Esophagus squamous epithelium (tissue), 4 donors: ENCODE measurements at regions not wholly inside any gene's neighbourhood (a gene's known extent, or its start where the extent isn't known, plus 50 kb on each side); places are given as distances from the start of the nearest gene placed in this dataset.

ENCODE experiments used
- POLR2A ChIP-seq, 4 donors: fragments of 450-650 bp; IDR thresholded peaks; one replicate each; pipeline ENCODE4 v1.6.1; 2017; ENCODE audit warnings: antibody characterized with exemption in 4 of 4, mild to moderate bottlenecking in 4 of 4, moderate library complexity in 3 of 4
- TF ChIP-seq, protein P1 (sequence below), 6 experiments: fragments of 450-650 bp in 4 of 6; fragments of 200-600 bp in 2 of 6; sonication (generic) in 2 of 6; IDR thresholded peaks; one replicate each; pipeline ENCODE4 v1.5.1; 2016 to 2019; ENCODE audit warnings: antibody characterized with exemption in 6 of 6, mild to moderate bottlenecking in 4 of 6, moderate library complexity in 4 of 6

DNA sequence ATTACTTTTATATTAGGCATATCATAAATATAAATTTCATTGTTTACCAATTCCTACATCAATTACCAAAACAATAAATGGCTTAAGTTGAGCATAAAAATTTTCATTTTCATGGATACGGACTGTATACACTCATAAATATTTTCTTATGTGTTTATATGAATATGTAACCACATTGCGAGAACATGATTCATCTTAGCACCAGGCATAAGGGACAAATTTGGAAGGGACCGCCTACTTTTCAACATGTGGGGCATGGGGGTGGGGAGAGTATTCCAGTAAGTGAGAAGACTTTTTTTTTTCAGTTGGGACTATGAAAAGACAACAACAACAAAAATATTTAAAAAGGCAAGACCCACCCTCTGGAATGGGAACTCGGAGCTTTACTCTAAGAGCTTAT, 296.1 kb downstream of the RAB38 start:
- TF ChIP-seq, protein P1, sequence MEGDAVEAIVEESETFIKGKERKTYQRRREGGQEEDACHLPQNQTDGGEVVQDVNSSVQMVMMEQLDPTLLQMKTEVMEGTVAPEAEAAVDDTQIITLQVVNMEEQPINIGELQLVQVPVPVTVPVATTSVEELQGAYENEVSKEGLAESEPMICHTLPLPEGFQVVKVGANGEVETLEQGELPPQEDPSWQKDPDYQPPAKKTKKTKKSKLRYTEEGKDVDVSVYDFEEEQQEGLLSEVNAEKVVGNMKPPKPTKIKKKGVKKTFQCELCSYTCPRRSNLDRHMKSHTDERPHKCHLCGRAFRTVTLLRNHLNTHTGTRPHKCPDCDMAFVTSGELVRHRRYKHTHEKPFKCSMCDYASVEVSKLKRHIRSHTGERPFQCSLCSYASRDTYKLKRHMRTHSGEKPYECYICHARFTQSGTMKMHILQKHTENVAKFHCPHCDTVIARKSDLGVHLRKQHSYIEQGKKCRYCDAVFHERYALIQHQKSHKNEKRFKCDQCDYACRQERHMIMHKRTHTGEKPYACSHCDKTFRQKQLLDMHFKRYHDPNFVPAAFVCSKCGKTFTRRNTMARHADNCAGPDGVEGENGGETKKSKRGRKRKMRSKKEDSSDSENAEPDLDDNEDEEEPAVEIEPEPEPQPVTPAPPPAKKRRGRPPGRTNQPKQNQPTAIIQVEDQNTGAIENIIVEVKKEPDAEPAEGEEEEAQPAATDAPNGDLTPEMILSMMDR (IDR thresholded peaks at IDR 0.05), result no peak
- no peak for TF ChIP-seq POLR2A (IDR thresholded peaks at IDR 0.05)
